A549 (cell line): ENCODE measurements at regions not wholly inside any gene's neighbourhood (a gene's known extent, or its start where the extent isn't known, plus 50 kb on each side); places are given as distances from the start of the nearest gene placed in this dataset.

Source experiments
- CTCF ChIP-seq: fragments of >200 bp; sonication (Bioruptor Twin); formaldehyde crosslinking; IDR thresholded peaks from 3 replicates; pipeline ENCODE4 v1.5.1; 2016
- HES2 ChIP-seq: fragments of >200 bp; sonication (Bioruptor Twin); formaldehyde crosslinking; IDR thresholded peaks from 2 replicates; pipeline ENCODE4 v1.6.1; 2016
- POLR2A ChIP-seq: IDR thresholded peaks from 2 replicates; pipeline ENCODE4 v1.6.1; 2012; ENCODE audit warnings: mild to moderate bottlenecking, low read length
- REST ChIP-seq: fragments of 200-600 bp; sonication (generic); IDR thresholded peaks from 2 replicates; pipeline ENCODE4 v1.6.1; 2016; ENCODE audit warnings: antibody characterized with exemption, mild to moderate bottlenecking, moderate library complexity

GRCh38 chr4:186827534-186827897 is 103.9 kb upstream of the FAT1 start:
- TF ChIP-seq CTCF (no peak), POLR2A (no peak), REST (no peak), HES2 (no peak)
